ENCODE measurements at regions not wholly inside any gene's neighbourhood (a gene's known extent, or its start where the extent isn't known, plus 50 kb on each side); places are given as distances from the start of the nearest gene placed in this dataset.

DNA sequence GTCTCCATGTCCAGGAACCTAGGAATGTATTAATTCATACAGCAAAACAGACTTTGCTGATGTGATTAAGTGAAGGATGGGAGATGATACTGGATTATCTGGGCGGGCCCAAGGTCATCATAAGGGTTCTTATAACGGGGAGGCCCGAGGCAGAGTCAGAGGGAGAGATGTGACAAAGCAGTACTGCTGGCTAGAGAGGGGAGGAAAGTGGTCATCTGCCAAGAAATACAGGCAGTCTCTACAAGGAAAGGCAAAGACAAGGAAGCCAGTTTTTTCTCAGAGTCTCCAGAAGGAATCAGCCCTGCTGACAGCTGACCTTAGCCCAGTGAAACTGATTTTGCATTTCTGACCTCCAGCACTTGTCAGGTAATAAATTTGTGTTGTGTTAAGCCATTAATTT is 66.2 kb upstream of the CORO2B start:
- TF ChIP-seq, protein P1, sequence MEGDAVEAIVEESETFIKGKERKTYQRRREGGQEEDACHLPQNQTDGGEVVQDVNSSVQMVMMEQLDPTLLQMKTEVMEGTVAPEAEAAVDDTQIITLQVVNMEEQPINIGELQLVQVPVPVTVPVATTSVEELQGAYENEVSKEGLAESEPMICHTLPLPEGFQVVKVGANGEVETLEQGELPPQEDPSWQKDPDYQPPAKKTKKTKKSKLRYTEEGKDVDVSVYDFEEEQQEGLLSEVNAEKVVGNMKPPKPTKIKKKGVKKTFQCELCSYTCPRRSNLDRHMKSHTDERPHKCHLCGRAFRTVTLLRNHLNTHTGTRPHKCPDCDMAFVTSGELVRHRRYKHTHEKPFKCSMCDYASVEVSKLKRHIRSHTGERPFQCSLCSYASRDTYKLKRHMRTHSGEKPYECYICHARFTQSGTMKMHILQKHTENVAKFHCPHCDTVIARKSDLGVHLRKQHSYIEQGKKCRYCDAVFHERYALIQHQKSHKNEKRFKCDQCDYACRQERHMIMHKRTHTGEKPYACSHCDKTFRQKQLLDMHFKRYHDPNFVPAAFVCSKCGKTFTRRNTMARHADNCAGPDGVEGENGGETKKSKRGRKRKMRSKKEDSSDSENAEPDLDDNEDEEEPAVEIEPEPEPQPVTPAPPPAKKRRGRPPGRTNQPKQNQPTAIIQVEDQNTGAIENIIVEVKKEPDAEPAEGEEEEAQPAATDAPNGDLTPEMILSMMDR (IDR thresholded peaks at IDR 0.05 in 4 of 5, conservative IDR thresholded peaks at IDR 0.05 in 1 of 5): no peak
- no peak for TF ChIP-seq POLR2A (IDR thresholded peaks at IDR 0.05)
